ENCODE measurements at regions not wholly inside any gene's neighbourhood (a gene's known extent, or its start where the extent isn't known, plus 50 kb on each side); places are given as distances from the start of the nearest gene placed in this dataset.

- intact Hi-C loops (cut with DNase I): no loop called here
- WGBS: 74% methylated on average over 3 of the region's 3 CpGs
- no peak for TF ChIP-seq EP300 (IDR thresholded peaks at IDR 0.05)
- TF ChIP-seq POLR2AphosphoS5 (IDR thresholded peaks at IDR 0.05): no peak
- TF ChIP-seq POLR2A (IDR thresholded peaks at IDR 0.05; ENCODE audit: low read depth): no peak
- no peak for TF ChIP-seq CTCF (IDR thresholded peaks at IDR 0.05)
Observed at GRCh38 chr3:104472221-104472620, 894.5 kb upstream of the ALCAM start.

GRCh38 chr3:104474011-104474410 lies 892.7 kb upstream of the ALCAM start:
- H3K9me3 ChIP-seq: peaks cover 0 to 30% (median 19%) of the 10 kb centered on the region in 4 donors
- no peaks in the 10 kb centered on the region for H3K4me1 ChIP-seq
- H3K27ac ChIP-seq (replicated peaks in 1 of 4): no peak overlapping the region
- intact Hi-C loops (cut with DNase I): no loop called here
- no peak for DNase-seq (ENCODE audit: extremely low spot score)
- H3K4me3 ChIP-seq: no peak overlapping the region
- WGBS: 82% methylated on average over 1 of the region's 1 CpG
- TF ChIP-seq EP300 (IDR thresholded peaks at IDR 0.05): no peak
- H3K36me3 ChIP-seq: no peaks in the 10 kb centered on the region
- H3K27me3 ChIP-seq: no peaks in the 10 kb centered on the region

More at GRCh38 chr3:104472221-104472620, 894.5 kb upstream of the ALCAM start:
- Histone ChIP-seq H3K4me1 (no peaks in the 10 kb centered on the region), H3K4me3 (no peak overlapping the region), H3K27me3 (no peaks in the 10 kb centered on the region), H3K9me3 (peaks cover 0 to 30% (median 19%) of the 10 kb centered on the region in 4 donors), H3K27ac (replicated peaks in 1 of 4) (no peak overlapping the region), H3K36me3 (no peaks in the 10 kb centered on the region)
- DNase-seq (ENCODE audit: extremely low spot score): no peak

GRCh38 chr3:104503022-104503421 lies 863.7 kb upstream of the ALCAM start:
- WGBS: 94% methylated on average over 24 of the region's 24 CpGs
- intact Hi-C loops (cut with DNase I): no loop called here
- no peak for DNase-seq (ENCODE audit: extremely low spot score)
- no peaks in the 10 kb centered on the region for H3K4me1 ChIP-seq
- H3K27me3 ChIP-seq: no peaks in the 10 kb centered on the region
- no peak overlapping the region for H3K4me3 ChIP-seq
- no peaks in the 10 kb centered on the region for H3K9me3 ChIP-seq
- no peak for TF ChIP-seq CTCF (IDR thresholded peaks at IDR 0.05)
- no peak for TF ChIP-seq POLR2A (IDR thresholded peaks at IDR 0.05; ENCODE audit: low read depth)
- TF ChIP-seq EP300 (IDR thresholded peaks at IDR 0.05): no peak
- no peak for TF ChIP-seq POLR2AphosphoS5 (IDR thresholded peaks at IDR 0.05)
- H3K36me3 ChIP-seq: no peaks in the 10 kb centered on the region
- no peak overlapping the region for H3K27ac ChIP-seq (replicated peaks in 1 of 4)

GRCh38 chr3:104510131-104510849 lies 856.4 kb upstream of the ALCAM start:
- no peak overlapping the region for H3K27ac ChIP-seq (replicated peaks in 1 of 4)
- intact Hi-C loops (cut with DNase I): no loop called here
- TF ChIP-seq CTCF (IDR thresholded peaks at IDR 0.05) (no peak), POLR2AphosphoS5 (IDR thresholded peaks at IDR 0.05) (no peak), POLR2A (IDR thresholded peaks at IDR 0.05; ENCODE audit: low read depth) (no peak), EP300 (IDR thresholded peaks at IDR 0.05) (no peak)
- 75% methylated on average over 3 of the region's 3 CpGs for WGBS
- DNase-seq (ENCODE audit: extremely low spot score): no peak
- no peaks in the 10 kb centered on the region for H3K36me3 ChIP-seq
- H3K27me3 ChIP-seq: no peaks in the 10 kb centered on the region
- no peaks in the 10 kb centered on the region for H3K9me3 ChIP-seq
- no peaks in the 10 kb centered on the region for H3K4me1 ChIP-seq
- H3K4me3 ChIP-seq: no peak overlapping the region

GRCh38 chr3:104514371-104514770 lies 852.3 kb upstream of the ALCAM start:
- Histone ChIP-seq H3K36me3 (no peaks in the 10 kb centered on the region), H3K4me3 (no peak overlapping the region), H3K4me1 (no peaks in the 10 kb centered on the region), H3K27ac (replicated peaks in 1 of 4) (no peak overlapping the region), H3K9me3 (no peaks in the 10 kb centered on the region), H3K27me3 (no peaks in the 10 kb centered on the region)
- DNase-seq (ENCODE audit: extremely low spot score): no peak
- WGBS: 93% methylated on average over 1 of the region's 1 CpG
- TF ChIP-seq POLR2A (IDR thresholded peaks at IDR 0.05; ENCODE audit: low read depth) (no peak), CTCF (IDR thresholded peaks at IDR 0.05) (no peak), POLR2AphosphoS5 (IDR thresholded peaks at IDR 0.05) (no peak), EP300 (IDR thresholded peaks at IDR 0.05) (no peak)
- intact Hi-C loops (cut with DNase I): no loop called here
